HEK293T (cell line): ENCODE measurements at regions not wholly inside any gene's neighbourhood (a gene's known extent, or its start where the extent isn't known, plus 50 kb on each side); places are given as distances from the start of the nearest gene placed in this dataset.

ENCODE experiments used
- CTCF ChIA-PET: fragments of 350-600 bp; formaldehyde crosslinking; extraction: SDS; loops from one replicate; lab custom pipeline; 2021; ENCODE audit warnings: antibody characterized with exemption, inconsistent platforms; lab: Yijun Ruan, JAX
- POLR2A ChIA-PET: fragments of 350-600 bp; formaldehyde crosslinking; extraction: SDS; loops from one replicate; lab custom pipeline; 2020; ENCODE audit warnings: antibody characterized with exemption, inconsistent platforms; lab: Yijun Ruan, JAX
- DNase-seq: peaks from one replicate; pipeline ENCODE4 v3.0.0; 2012; ENCODE audit warnings: mixed read lengths; ENCODE audit errors: extremely low spot score
- ARNT ChIP-seq: fragments of 450-650 bp; IDR thresholded peaks from 2 replicates; pipeline ENCODE4 v1.6.1; 2017; ENCODE audit warnings: mild to moderate bottlenecking
- BHLHE40 ChIP-seq: fragments of 450-650 bp; IDR thresholded peaks from 2 replicates; pipeline ENCODE4 v1.6.1; 2016; ENCODE audit warnings: mild to moderate bottlenecking, moderate library complexity, borderline replicate concordance
- CTBP1 ChIP-seq: fragments of 450-650 bp; IDR thresholded peaks from 2 replicates; pipeline ENCODE4 v1.6.1; 2016; ENCODE audit warnings: borderline replicate concordance
- ELF4 ChIP-seq: fragments of 450-650 bp; IDR thresholded peaks from 2 replicates; pipeline ENCODE4 v1.6.1; 2017; ENCODE audit warnings: antibody characterized with exemption
- FOXA1 ChIP-seq: fragments of 450-650 bp; IDR thresholded peaks from 2 replicates; pipeline ENCODE4 v1.6.1; 2016; ENCODE audit warnings: mild to moderate bottlenecking
- FOXK2 ChIP-seq: fragments of 450-650 bp; IDR thresholded peaks from 2 replicates; pipeline ENCODE4 v1.6.1; 2016; ENCODE audit warnings: mild to moderate bottlenecking
- FOXM1 ChIP-seq: fragments of 450-650 bp; IDR thresholded peaks from 2 replicates; pipeline ENCODE4 v1.6.1; 2017; ENCODE audit warnings: mild to moderate bottlenecking, borderline replicate concordance
- HDGF ChIP-seq: fragments of 450-650 bp; IDR thresholded peaks from 2 replicates; pipeline ENCODE4 v1.6.1; 2017; ENCODE audit warnings: antibody characterized with exemption, borderline replicate concordance
- L3MBTL2 ChIP-seq: fragments of 450-650 bp; conservative IDR thresholded peaks from 2 replicates; pipeline ENCODE4 v1.6.1; 2016; ENCODE audit warnings: mild to moderate bottlenecking
- LEF1 ChIP-seq: fragments of 450-650 bp; IDR thresholded peaks from 2 replicates; pipeline ENCODE4 v1.6.1; 2017; ENCODE audit warnings: mild to moderate bottlenecking, borderline replicate concordance
- NFRKB ChIP-seq: fragments of 450-650 bp; IDR thresholded peaks from 2 replicates; pipeline ENCODE4 v1.6.1; 2016; ENCODE audit warnings: mild to moderate bottlenecking, moderate library complexity
- PKNOX1 ChIP-seq: fragments of 450-650 bp; IDR thresholded peaks from 2 replicates; pipeline ENCODE4 v1.6.1; 2016
- SP1 ChIP-seq: fragments of 450-650 bp; IDR thresholded peaks from 2 replicates; pipeline ENCODE4 v1.6.1; 2017
- SUZ12 ChIP-seq: fragments of 450-650 bp; IDR thresholded peaks from 2 replicates; pipeline ENCODE4 v1.6.1; 2016; ENCODE audit warnings: mild to moderate bottlenecking
- TARDBP ChIP-seq: fragments of 450-650 bp; IDR thresholded peaks from 2 replicates; pipeline ENCODE4 v1.6.1; 2016
- ZNF384 ChIP-seq: fragments of 450-650 bp; IDR thresholded peaks from 2 replicates; pipeline ENCODE4 v1.6.1; 2016

GRCh38 chr13:106649495-106649894 lies 81.6 kb upstream of the ARGLU1 start:
- ChIA-PET CTCF (no interaction called here), POLR2A (no interaction called here)
- no peak for DNase-seq
- TF ChIP-seq CTBP1: no peak
- no peak for TF ChIP-seq L3MBTL2
- TF ChIP-seq ARNT: no peak
- no peak for TF ChIP-seq FOXA1
- TF ChIP-seq FOXK2: no peak
- TF ChIP-seq BHLHE40: no peak
- TF ChIP-seq FOXM1: no peak

- no peak for DNase-seq
- TF ChIP-seq BHLHE40: no peak
- TF ChIP-seq SP1: no peak
- TF ChIP-seq L3MBTL2: no peak
- no peak for TF ChIP-seq ARNT
- no peak for TF ChIP-seq PKNOX1
- no peak for TF ChIP-seq NFRKB
- no peak for TF ChIP-seq ELF4
- TF ChIP-seq FOXK2: no peak
- TF ChIP-seq ZNF384: no peak
- TF ChIP-seq SUZ12: no peak
- no peak for TF ChIP-seq CTBP1
- no peak for TF ChIP-seq TARDBP
- no peak for TF ChIP-seq FOXA1
- no peak for TF ChIP-seq FOXM1
- no peak for TF ChIP-seq LEF1
- TF ChIP-seq HDGF: no peak
- CTCF ChIA-PET: no interaction called here
- POLR2A ChIA-PET: no interaction called here
Measured at GRCh38 chr13:106640515-106640914, 72.6 kb upstream of the ARGLU1 start.

DNA sequence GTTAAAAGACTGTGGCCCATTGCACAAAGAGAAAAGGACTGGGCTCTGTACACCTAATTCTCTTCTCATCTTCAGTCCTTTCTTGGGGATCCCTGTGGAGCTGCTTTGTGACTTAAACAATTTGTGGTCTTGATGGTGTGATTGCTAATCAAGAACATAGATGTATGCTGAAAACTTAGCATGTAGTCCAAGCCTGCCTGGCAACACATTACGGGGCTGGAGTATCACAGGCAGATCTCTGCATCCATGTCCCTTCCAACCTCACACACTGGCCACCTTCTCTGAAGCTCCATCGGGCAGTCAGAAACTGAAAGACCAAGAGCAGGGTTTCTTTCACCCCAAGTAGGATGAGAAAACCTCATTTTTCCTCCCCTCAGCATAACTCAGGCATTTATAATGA lies 69.6 kb upstream of the ARGLU1 start:
- POLR2A ChIA-PET: no interaction called here
- no peak for TF ChIP-seq CTBP1
- no peak for TF ChIP-seq SP1
- CTCF ChIA-PET: no interaction called here
- DNase-seq: no peak

DNA sequence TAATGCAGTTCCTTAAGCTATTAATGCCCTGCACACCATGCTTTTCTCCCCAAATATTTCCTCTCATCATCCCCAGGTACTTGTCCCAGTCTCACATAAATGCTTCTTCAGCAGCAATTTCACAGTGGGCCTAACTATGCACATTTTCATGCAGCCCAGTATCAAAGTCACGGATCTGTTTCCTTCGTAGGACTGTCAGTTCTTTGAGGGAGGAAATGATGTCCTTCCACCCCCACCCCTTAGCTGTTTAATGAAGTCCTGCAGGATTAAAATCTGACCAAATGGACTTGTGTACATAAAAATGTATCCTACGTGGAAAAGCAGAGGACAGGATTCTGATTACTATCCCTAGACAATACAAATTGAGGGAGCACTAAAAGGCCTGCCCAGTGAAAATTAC lies 68.6 kb upstream of the ARGLU1 start:
- no peak for DNase-seq
- POLR2A ChIA-PET: no interaction called here
- CTCF ChIA-PET: no interaction called here
- TF ChIP-seq ARNT: no peak
- no peak for TF ChIP-seq TARDBP
- no peak for TF ChIP-seq LEF1
- no peak for TF ChIP-seq FOXA1
- no peak for TF ChIP-seq BHLHE40
- no peak for TF ChIP-seq FOXM1

GRCh38 chr13:106635616-106636015 lies 67.7 kb upstream of the ARGLU1 start:
- POLR2A ChIA-PET: no interaction called here
- DNase-seq: no peak
- TF ChIP-seq NFRKB: no peak
- TF ChIP-seq FOXA1: no peak
- no peak for TF ChIP-seq SUZ12
- TF ChIP-seq CTBP1: no peak
- no peak for TF ChIP-seq PKNOX1
- TF ChIP-seq FOXM1: no peak
- TF ChIP-seq LEF1: no peak
- no peak for TF ChIP-seq TARDBP
- no peak for TF ChIP-seq BHLHE40
- no peak for TF ChIP-seq L3MBTL2
- TF ChIP-seq ELF4: no peak
- TF ChIP-seq ARNT: no peak
- no peak for TF ChIP-seq ZNF384
- no peak for TF ChIP-seq HDGF
- no peak for TF ChIP-seq FOXK2
- no peak for TF ChIP-seq SP1
- CTCF ChIA-PET: no interaction called here

DNA sequence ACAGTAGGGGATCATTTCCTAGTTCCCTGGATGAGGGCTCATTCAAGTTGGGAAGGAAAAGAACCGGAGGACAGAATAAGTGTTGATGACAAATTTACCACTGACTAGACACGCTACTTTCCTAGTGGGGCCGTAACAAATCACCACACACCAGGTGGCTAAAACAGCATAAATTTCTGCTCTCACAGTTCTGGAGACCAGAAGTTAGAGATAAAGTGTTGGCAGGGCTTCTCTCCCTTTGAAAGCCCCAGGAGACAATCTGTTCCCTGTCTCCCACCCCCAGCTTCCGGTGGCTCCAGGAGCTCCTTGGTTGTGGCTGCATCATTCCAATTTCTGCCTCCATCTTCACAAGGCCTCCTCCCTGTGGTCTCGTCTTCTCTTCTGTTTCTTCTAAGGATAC lies 65.4 kb upstream of the ARGLU1 start:
- CTCF ChIA-PET: no interaction called here
- no peak for TF ChIP-seq ZNF384
- TF ChIP-seq TARDBP: no peak
- no peak for TF ChIP-seq FOXK2
- TF ChIP-seq LEF1: no peak
- no peak for TF ChIP-seq HDGF
- TF ChIP-seq SP1: no peak
- TF ChIP-seq FOXA1: no peak
- no peak for TF ChIP-seq BHLHE40
- no peak for TF ChIP-seq ARNT
- no peak for TF ChIP-seq SUZ12
- TF ChIP-seq CTBP1: no peak
- no peak for TF ChIP-seq FOXM1
- TF ChIP-seq L3MBTL2: no peak
- no peak for TF ChIP-seq NFRKB
- no peak for TF ChIP-seq ELF4
- no peak for TF ChIP-seq PKNOX1
- POLR2A ChIA-PET: interaction anchor here (0.7 kb wide), 1 partner anchor 915 kb away, joined by 3 read pairs; no protein-coding TSS in a partner anchor
- DNase-seq: no peak
